ENCODE measurements at regions not wholly inside any gene's neighbourhood (a gene's known extent, or its start where the extent isn't known, plus 50 kb on each side); places are given as distances from the start of the nearest gene placed in this dataset.

DNA sequence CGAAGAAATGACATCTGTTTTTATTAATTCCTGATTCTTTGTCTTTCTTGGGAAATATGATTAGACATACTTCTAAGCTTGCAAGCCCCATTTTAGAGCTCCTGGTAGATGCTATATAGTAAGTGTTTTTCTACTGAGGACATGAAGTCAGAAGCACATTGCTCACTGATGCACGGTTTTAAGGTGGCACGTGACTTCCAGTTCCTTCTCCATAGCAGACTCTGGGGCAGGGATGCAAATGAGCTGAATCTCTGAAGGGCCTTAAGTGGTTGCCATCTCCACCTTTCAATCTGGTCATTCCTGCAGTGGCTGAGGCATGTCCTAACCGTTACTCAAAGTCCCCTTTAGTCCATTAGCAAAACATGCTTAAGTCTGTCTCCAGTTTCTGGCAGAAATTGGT is 421.2 kb upstream of the HTR1E start:
- Histone ChIP-seq H3K9me3 (ENCODE audit: control insufficient read depth, low read depth, low read length) (no peaks in the 10 kb centered on the region), H3K27ac (ENCODE audit: insufficient read length, low read depth, low read length) (no peak overlapping the region), H3K4ac (ENCODE audit: low read depth, low read length) (no peak overlapping the region), H3T11ph (ENCODE audit: low read length) (no peak overlapping the region), H2AK5ac (ENCODE audit: insufficient read length, low read length) (no peak overlapping the region), H2BK12ac (ENCODE audit: insufficient read length, low read depth, low read length) (no peak overlapping the region), H3K18ac (ENCODE audit: insufficient read length, low read depth, low read length) (no peak overlapping the region), H2BK120ac (ENCODE audit: low read depth, low read length, poor library complexity, severe bottlenecking) (no peak overlapping the region), H3K23ac (ENCODE audit: insufficient read length, low read depth, low read length) (no peak overlapping the region), H3K14ac (ENCODE audit: insufficient read depth, low read length) (no peak overlapping the region), H4K91ac (ENCODE audit: insufficient read length, low read depth, low read length) (no peak overlapping the region), H3K4me2 (ENCODE audit: insufficient read depth, insufficient read length, low read length) (no peak overlapping the region), H4K5ac (ENCODE audit: insufficient read length, low read depth, low read length) (no peak overlapping the region), H3K56ac (ENCODE audit: insufficient read length, low read depth, low read length) (no peak overlapping the region), H4K8ac (replicated peaks; ENCODE audit: insufficient read length, low read depth, low read length) (no peak overlapping the region), H3K27me3 (ENCODE audit: insufficient read depth, low read length) (no peaks in the 10 kb centered on the region), H3K23me2 (ENCODE audit: insufficient read length, low read depth, low read length, poor library complexity, severe bottlenecking) (no peaks in the 10 kb centered on the region), H2BK5ac (ENCODE audit: insufficient read length, low read length) (no peak overlapping the region), H3K4me1 (ENCODE audit: insufficient read depth, low read length) (no peaks in the 10 kb centered on the region; the same call in 1 of the 2 replicates), H2BK20ac (ENCODE audit: low read depth, low read length, poor library complexity, severe bottlenecking) (no peak overlapping the region), H2AFZ (ENCODE audit: low read length) (no peak overlapping the region), H4K20me1 (ENCODE audit: control insufficient read depth, insufficient read depth, insufficient read length) (no peaks in the 10 kb centered on the region), H3K79me2 (ENCODE audit: insufficient read depth, low read length) (no peaks in the 10 kb centered on the region), H3K9ac (ENCODE audit: extremely low read depth, insufficient read length, low read length) (no peak overlapping the region), H2BK15ac (ENCODE audit: low read depth, low read length) (no peak overlapping the region), H3K79me1 (ENCODE audit: insufficient read depth, low read depth, low read length, poor library complexity, severe bottlenecking) (no peaks in the 10 kb centered on the region)
- Mint-ChIP-seq H3K27ac (no peak overlapping the region), H3K36me3 (ENCODE audit: insufficient read depth in 1 of 3, low read depth in 3 of 3) (no peaks in the 10 kb centered on the region; a peak in 1 of 7 replicates), H3K4me1 (peaks cover 14 to 22% of the 10 kb centered on the region in 2 experiments), H3K4me3 (no peak overlapping the region), H3K27me3 (ENCODE audit: low read depth) (no peaks in the 10 kb centered on the region), H3K9me3 (no peaks in the 10 kb centered on the region; a peak in 1 of 5 replicates)
- no CpG with 5 or more reads among the region's 4 CpGs for WGBS (ENCODE audit: extremely low coverage, insufficient read length, low lambda C conversion rate)
- DNase-seq: no peak
- TF ChIP-seq, protein P1, sequence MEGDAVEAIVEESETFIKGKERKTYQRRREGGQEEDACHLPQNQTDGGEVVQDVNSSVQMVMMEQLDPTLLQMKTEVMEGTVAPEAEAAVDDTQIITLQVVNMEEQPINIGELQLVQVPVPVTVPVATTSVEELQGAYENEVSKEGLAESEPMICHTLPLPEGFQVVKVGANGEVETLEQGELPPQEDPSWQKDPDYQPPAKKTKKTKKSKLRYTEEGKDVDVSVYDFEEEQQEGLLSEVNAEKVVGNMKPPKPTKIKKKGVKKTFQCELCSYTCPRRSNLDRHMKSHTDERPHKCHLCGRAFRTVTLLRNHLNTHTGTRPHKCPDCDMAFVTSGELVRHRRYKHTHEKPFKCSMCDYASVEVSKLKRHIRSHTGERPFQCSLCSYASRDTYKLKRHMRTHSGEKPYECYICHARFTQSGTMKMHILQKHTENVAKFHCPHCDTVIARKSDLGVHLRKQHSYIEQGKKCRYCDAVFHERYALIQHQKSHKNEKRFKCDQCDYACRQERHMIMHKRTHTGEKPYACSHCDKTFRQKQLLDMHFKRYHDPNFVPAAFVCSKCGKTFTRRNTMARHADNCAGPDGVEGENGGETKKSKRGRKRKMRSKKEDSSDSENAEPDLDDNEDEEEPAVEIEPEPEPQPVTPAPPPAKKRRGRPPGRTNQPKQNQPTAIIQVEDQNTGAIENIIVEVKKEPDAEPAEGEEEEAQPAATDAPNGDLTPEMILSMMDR (conservative IDR thresholded peaks at IDR 0.05): no peak
